ENCODE measurements at regions not wholly inside any gene's neighbourhood (a gene's known extent, or its start where the extent isn't known, plus 50 kb on each side); places are given as distances from the start of the nearest gene placed in this dataset.

- no peak for TF ChIP-seq PPARA (CRISPR knock-in tag; IDR thresholded peaks at IDR 0.05; ENCODE audit: borderline replicate concordance)
- TF ChIP-seq PATZ1 (CRISPR knock-in tag; IDR thresholded peaks at IDR 0.05; ENCODE audit: borderline replicate concordance) = no peak
- TF ChIP-seq ARNTL (CRISPR knock-in tag; IDR thresholded peaks at IDR 0.05; ENCODE audit: borderline replicate concordance, low read depth) = no peak
- TF ChIP-seq RARB (CRISPR knock-in tag; IDR thresholded peaks at IDR 0.05) = no peak
- no peak for TF ChIP-seq GLIS3 (CRISPR knock-in tag; IDR thresholded peaks at IDR 0.05)
- TF ChIP-seq CSDC2 (CRISPR knock-in tag; IDR thresholded peaks at IDR 0.05) = no peak
- TF ChIP-seq ZFP30 (CRISPR knock-in tag; IDR thresholded peaks at IDR 0.05) = no peak
- no peak for TF ChIP-seq SNAI2 (CRISPR knock-in tag; IDR thresholded peaks at IDR 0.05)
- no peak for TF ChIP-seq ZNF565 (CRISPR knock-in tag; conservative IDR thresholded peaks at IDR 0.05; ENCODE audit: low read depth)
- TF ChIP-seq TSHZ2 (CRISPR knock-in tag; IDR thresholded peaks at IDR 0.05) = no peak
- no peak for TF ChIP-seq ESRRG (CRISPR knock-in tag; IDR thresholded peaks at IDR 0.05)
- no peak for TF ChIP-seq ZC3H10 (CRISPR knock-in tag; IDR thresholded peaks at IDR 0.05)
Observed at GRCh38 chr15:97479957-97480356, 480.5 kb upstream of the ARRDC4 start.

All from SK-N-SH treated with all-trans-retinoic acid at 6 μM for 48 hours (cell line).